NT2/D1 (cell line): ENCODE measurements at regions not wholly inside any gene's neighbourhood (a gene's known extent, or its start where the extent isn't known, plus 50 kb on each side); places are given as distances from the start of the nearest gene placed in this dataset.
"Not testable (repeated sequence)": the region's sequence is repeated elsewhere in the genome, so short reads cannot be mapped to it uniquely, and the experiment has no call there.

Experiments used
- SUZ12 ChIP-seq: IDR thresholded peaks from 2 replicates; pipeline ENCODE4 v1.6.1; 2011; ENCODE audit not compliant: insufficient read length, insufficient read depth; ENCODE audit errors: extremely low read depth
- YY1 ChIP-seq: IDR thresholded peaks from 2 replicates; pipeline ENCODE4 v1.6.1; 2011; ENCODE audit not compliant: insufficient read length, insufficient read depth
- ZNF274 ChIP-seq: IDR thresholded peaks from 2 replicates; pipeline ENCODE4 v1.6.1; 2011; ENCODE audit warnings: mild to moderate bottlenecking, low read depth, low read length

- TF ChIP-seq YY1, SUZ12, ZNF274: not testable (repeated sequence)
Observed at GRCh38 chr15:75776871-75777610, 64.4 kb upstream of the CSPG4 start.
